Progenitor cell of endocrine pancreas (in vitro differentiated cells): ENCODE measurements at regions not wholly inside any gene's neighbourhood (a gene's known extent, or its start where the extent isn't known, plus 50 kb on each side); places are given as distances from the start of the nearest gene placed in this dataset.
A peak's percentile ranks its signal among the peaks of the same experiment; 100 is the strongest.

Experiments used
- DNase-seq: peaks from one replicate; pipeline ENCODE4 v3.0.0; 2021; ENCODE audit warnings: low spot score; ENCODE audit not compliant: unreplicated experiment
- H3K27ac Mint-ChIP-seq: 2 replicates; pipeline ENCODE4 v1.8.0; 2021; ENCODE audit warnings: mild to moderate bottlenecking, moderate library complexity, mixed read lengths
- H3K27me3 Mint-ChIP-seq: 2 replicates; pipeline ENCODE4 v1.8.0; 2021; ENCODE audit warnings: mixed read lengths
- H3K36me3 Mint-ChIP-seq: 2 replicates; pipeline ENCODE4 v1.8.0; 2022; ENCODE audit warnings: mixed read lengths; ENCODE audit not compliant: insufficient read depth
- H3K4me1 Mint-ChIP-seq: 2 replicates; pipeline ENCODE4 v1.8.0; 2021; ENCODE audit warnings: low read depth, mixed read lengths
- H3K4me3 Mint-ChIP-seq: 2 replicates; pipeline ENCODE4 v1.8.0; 2021; ENCODE audit warnings: low read depth, mild to moderate bottlenecking, moderate library complexity, mixed read lengths
- H3K9me3 Mint-ChIP-seq: 2 replicates; pipeline ENCODE4 v1.8.0; 2021; ENCODE audit warnings: low read depth, mixed read lengths
- TF ChIP-seq, protein P1 (sequence below): fragments of 200-600 bp; sonication (generic); IDR thresholded peaks from one replicate; pipeline ENCODE4 v1.5.0; 2021; ENCODE audit warnings: antibody characterized with exemption, mild to moderate bottlenecking; ENCODE audit not compliant: unreplicated experiment

DNA sequence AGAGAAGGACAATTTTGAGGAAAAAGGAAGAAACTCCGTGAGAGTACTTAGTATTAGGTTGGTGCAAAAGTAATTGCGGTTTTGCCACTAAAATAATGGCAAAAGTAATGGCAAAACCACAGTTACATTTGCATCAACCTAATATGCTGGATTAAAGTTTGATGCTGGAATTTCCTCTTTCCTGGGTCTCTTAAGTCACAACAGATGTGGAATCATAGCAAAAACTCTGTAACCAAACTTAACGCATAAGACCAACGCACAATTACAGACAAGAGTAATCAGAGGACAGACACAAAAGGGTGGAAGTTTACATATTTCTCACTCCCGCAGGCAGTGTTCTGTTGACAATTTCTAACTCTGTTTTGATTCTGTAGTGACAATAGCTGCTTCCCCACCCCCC lies 182.4 kb downstream of the BACH1 start:
- H3K36me3 Mint-ChIP-seq: peaks cover 5% of the 10 kb centered on the region
- no peak overlapping the region for H3K27ac Mint-ChIP-seq
- H3K9me3 Mint-ChIP-seq: peaks cover 9% of the 10 kb centered on the region
- no peak overlapping the region for H3K4me3 Mint-ChIP-seq
- peaks cover 12% of the 10 kb centered on the region for H3K4me1 Mint-ChIP-seq
- TF ChIP-seq, protein P1, sequence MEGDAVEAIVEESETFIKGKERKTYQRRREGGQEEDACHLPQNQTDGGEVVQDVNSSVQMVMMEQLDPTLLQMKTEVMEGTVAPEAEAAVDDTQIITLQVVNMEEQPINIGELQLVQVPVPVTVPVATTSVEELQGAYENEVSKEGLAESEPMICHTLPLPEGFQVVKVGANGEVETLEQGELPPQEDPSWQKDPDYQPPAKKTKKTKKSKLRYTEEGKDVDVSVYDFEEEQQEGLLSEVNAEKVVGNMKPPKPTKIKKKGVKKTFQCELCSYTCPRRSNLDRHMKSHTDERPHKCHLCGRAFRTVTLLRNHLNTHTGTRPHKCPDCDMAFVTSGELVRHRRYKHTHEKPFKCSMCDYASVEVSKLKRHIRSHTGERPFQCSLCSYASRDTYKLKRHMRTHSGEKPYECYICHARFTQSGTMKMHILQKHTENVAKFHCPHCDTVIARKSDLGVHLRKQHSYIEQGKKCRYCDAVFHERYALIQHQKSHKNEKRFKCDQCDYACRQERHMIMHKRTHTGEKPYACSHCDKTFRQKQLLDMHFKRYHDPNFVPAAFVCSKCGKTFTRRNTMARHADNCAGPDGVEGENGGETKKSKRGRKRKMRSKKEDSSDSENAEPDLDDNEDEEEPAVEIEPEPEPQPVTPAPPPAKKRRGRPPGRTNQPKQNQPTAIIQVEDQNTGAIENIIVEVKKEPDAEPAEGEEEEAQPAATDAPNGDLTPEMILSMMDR: no peak
- DNase-seq: no peak
- no peaks in the 10 kb centered on the region for H3K27me3 Mint-ChIP-seq

DNA sequence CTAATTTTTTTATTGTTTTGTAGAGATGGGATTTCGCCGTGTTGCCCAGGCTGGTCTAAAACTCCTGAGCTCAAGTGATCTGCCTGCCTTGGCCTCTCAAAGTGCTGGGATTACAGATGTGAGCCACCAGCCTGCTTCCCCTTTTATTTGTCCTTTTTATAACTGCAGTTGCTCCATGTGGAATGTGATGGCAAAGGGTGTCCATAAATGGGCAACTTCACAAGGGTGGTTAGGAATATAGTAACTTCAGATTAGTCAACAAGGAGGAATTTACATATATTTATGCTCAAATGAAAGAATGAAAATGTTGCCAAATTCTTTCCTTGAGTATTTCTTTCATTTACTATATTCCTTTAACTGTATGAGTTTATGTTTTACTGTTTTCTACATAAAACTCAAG lies 182.9 kb downstream of the BACH1 start:
- TF ChIP-seq, protein P1: no peak
- H3K27ac Mint-ChIP-seq: no peak overlapping the region
- H3K4me3 Mint-ChIP-seq: no peak overlapping the region
- no peak for DNase-seq
- peaks cover 9% of the 10 kb centered on the region for H3K9me3 Mint-ChIP-seq
- no peaks in the 10 kb centered on the region for H3K27me3 Mint-ChIP-seq
- peaks cover 13% of the 10 kb centered on the region for H3K4me1 Mint-ChIP-seq
- H3K36me3 Mint-ChIP-seq: peaks cover 5% of the 10 kb centered on the region

DNA sequence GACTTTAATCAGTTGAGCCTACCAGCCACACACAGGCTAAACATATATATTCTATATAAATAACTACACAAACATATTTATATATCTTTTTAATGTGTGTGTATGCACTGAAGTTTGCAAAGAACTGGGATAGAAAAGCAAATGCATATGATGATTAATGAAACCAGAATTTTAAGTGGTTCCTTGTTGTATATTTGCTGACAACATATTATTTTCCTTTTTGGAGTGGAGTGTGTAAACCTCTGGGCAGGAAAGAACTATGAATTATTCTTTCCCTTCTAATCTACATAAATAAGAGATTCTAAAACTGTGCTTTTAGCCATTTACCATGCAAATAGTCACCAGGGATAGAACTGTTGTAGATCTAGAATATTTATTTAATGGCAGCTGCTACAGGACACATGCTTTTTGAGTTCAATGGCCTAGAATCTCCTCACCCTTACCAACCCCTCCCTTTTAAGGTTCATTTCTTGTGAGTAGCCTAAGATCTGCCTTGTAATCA lies 187.6 kb downstream of the BACH1 start:
- no peak for DNase-seq
- Mint-ChIP-seq H3K27me3 (no peaks in the 10 kb centered on the region), H3K36me3 (peaks cover 5% of the 10 kb centered on the region), H3K9me3 (peaks cover 9% of the 10 kb centered on the region), H3K27ac (peak overlapping the region; percentile 70), H3K4me3 (no peak overlapping the region), H3K4me1 (peaks cover 13% of the 10 kb centered on the region)
- TF ChIP-seq, protein P1: no peak
